A673 (cell line): ENCODE measurements at regions not wholly inside any gene's neighbourhood (a gene's known extent, or its start where the extent isn't known, plus 50 kb on each side); places are given as distances from the start of the nearest gene placed in this dataset.

Experiments used
- BruUV-seq: library from RNA; stranded (reverse); fragments of 400-500 nt; replicated peaks from 2 replicates; lab custom pipeline; 2021; lab: Mats Ljungman, UMichigan
- CTCF ChIA-PET: fragments of 300-600 bp; sonication (Branson Sonifier 250); formaldehyde crosslinking; loops from one replicate; lab custom pipeline; 2022; ENCODE audit warnings: antibody characterized with exemption; lab: Charles Lee
- POLR2A ChIA-PET: fragments of 300-600 bp; sonication (Branson Sonifier 250); formaldehyde crosslinking; loops from one replicate; lab custom pipeline; 2022; ENCODE audit warnings: antibody characterized with exemption; ENCODE audit not compliant: low non-redundant PET; lab: Charles Lee
- DNase-seq: peaks from one replicate; pipeline ENCODE4 v3.0.0-alpha.2; 2015; ENCODE audit warnings: low spot score
- H3K27ac ChIP-seq: fragments of 200-600 bp; sonication (generic); 2 replicates; pipeline ENCODE4 v1.5.1; 2016; ENCODE audit warnings: mixed run types, low read depth, mild to moderate bottlenecking, mixed read lengths, antibody characterized with exemption, low read length; ENCODE audit not compliant: poor library complexity, severe bottlenecking
- H3K27me3 ChIP-seq: fragments of 200-600 bp; sonication (generic); replicated peaks from 2 replicates; pipeline ENCODE4 v1.6.1; 2017; ENCODE audit warnings: mixed run types, low read depth, mild to moderate bottlenecking, mixed read lengths, antibody characterized with exemption, low read length; ENCODE audit not compliant: insufficient read depth, poor library complexity
- H3K36me3 ChIP-seq: fragments of 200-600 bp; sonication (generic); 2 replicates; pipeline ENCODE4 v1.6.1; 2016; ENCODE audit warnings: mixed run types, mild to moderate bottlenecking, mixed read lengths, antibody characterized with exemption, low read length; ENCODE audit not compliant: insufficient read depth, poor library complexity, severe bottlenecking
- H3K4me1 ChIP-seq: fragments of 200-600 bp; sonication (generic); 2 replicates; pipeline ENCODE4 v1.6.1; 2017; ENCODE audit warnings: mixed run types, mild to moderate bottlenecking, mixed read lengths, antibody characterized with exemption, low read length; ENCODE audit not compliant: insufficient read depth, poor library complexity, severe bottlenecking
- H3K4me3 ChIP-seq: fragments of 200-600 bp; sonication (generic); 2 replicates; pipeline ENCODE4 v1.5.1; 2016; ENCODE audit warnings: low read depth, mixed run types, mild to moderate bottlenecking, mixed read lengths, low read length; ENCODE audit not compliant: poor library complexity, severe bottlenecking
- H3K9me3 ChIP-seq: fragments of 200-600 bp; sonication (generic); 2 replicates; pipeline ENCODE4 v1.6.1; 2016; ENCODE audit warnings: mixed run types, low read depth, mild to moderate bottlenecking, mixed read lengths, antibody characterized with exemption, low read length; ENCODE audit not compliant: poor library complexity, severe bottlenecking
- EZH2 ChIP-seq: fragments of 200-600 bp; sonication (generic); IDR thresholded peaks from 2 replicates; pipeline ENCODE4 v1.6.1; 2017; ENCODE audit warnings: borderline replicate concordance, low read depth, mild to moderate bottlenecking, mixed read lengths, antibody characterized with exemption, low read length; ENCODE audit not compliant: poor library complexity, severe bottlenecking
- intact Hi-C: fragments of 100-400 bp; cut with micrococcal nuclease; formaldehyde crosslinking; loops from one replicate; pipeline ENCODE4 v1.10.0; 2022; ENCODE audit not compliant: unreplicated experiment
- TF ChIP-seq, protein P1 (sequence below): fragments of 300-800, 200-600 bp; sonication (generic); conservative IDR thresholded peaks from 2 replicates; pipeline ENCODE4 v1.5.1; 2017; ENCODE audit warnings: low read depth, mild to moderate bottlenecking, antibody characterized with exemption, low read length, moderate library complexity, mixed read lengths

DNA sequence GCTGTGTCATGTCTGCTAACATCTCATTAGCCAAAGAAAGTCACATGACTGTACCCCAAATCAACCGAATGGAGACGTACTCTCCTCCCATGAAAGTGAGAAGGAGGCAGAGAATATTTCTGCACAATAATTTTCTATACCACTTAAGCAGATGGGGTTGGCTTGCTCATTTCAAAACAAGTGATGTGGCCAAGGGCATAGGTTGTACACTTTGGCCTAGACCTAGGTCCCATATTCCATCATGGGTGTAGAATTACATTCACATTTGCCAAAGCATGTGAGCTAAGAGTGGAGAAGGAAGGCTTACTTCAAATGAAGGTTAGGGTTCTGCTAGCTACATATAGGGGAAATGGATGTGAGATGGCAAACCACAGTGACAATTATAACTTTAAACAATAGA is 83.0 kb downstream of the ZNF365 start:
- TF ChIP-seq, protein P1, sequence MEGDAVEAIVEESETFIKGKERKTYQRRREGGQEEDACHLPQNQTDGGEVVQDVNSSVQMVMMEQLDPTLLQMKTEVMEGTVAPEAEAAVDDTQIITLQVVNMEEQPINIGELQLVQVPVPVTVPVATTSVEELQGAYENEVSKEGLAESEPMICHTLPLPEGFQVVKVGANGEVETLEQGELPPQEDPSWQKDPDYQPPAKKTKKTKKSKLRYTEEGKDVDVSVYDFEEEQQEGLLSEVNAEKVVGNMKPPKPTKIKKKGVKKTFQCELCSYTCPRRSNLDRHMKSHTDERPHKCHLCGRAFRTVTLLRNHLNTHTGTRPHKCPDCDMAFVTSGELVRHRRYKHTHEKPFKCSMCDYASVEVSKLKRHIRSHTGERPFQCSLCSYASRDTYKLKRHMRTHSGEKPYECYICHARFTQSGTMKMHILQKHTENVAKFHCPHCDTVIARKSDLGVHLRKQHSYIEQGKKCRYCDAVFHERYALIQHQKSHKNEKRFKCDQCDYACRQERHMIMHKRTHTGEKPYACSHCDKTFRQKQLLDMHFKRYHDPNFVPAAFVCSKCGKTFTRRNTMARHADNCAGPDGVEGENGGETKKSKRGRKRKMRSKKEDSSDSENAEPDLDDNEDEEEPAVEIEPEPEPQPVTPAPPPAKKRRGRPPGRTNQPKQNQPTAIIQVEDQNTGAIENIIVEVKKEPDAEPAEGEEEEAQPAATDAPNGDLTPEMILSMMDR, result no peak
- no peak for TF ChIP-seq EZH2
- Histone ChIP-seq H3K9me3 (no peaks in the 10 kb centered on the region), H3K36me3 (no peaks in the 10 kb centered on the region), H3K4me1 (peaks cover 11% of the 10 kb centered on the region), H3K27ac (no peak overlapping the region), H3K27me3 (no peaks in the 10 kb centered on the region), H3K4me3 (no peak overlapping the region)
- ChIA-PET POLR2A (no interaction called here), CTCF (no interaction called here)
- intact Hi-C loops, result no loop called here
- DNase-seq, result no peak
- BruUV-seq, result no TSS peak

DNA sequence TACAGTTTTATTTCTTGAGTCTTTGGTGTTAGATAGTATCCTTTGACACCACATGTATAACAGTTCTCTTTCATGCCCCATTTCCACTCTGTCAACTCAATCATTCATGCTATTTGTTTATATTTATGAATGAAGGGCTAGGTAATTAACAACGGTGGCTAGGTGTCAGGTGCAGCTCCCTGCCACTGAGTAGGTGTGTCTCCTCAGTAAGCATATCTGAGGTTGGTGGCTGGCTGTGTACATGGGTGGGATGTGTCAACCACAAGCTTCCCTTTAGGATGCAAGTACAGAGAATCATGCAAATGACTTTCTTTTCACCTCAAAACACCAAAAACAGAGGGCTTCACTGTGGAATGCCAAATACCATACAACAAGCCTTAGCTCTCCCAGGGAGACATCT is 83.4 kb downstream of the ZNF365 start:
- Histone ChIP-seq H3K4me3 (no peak overlapping the region), H3K36me3 (no peaks in the 10 kb centered on the region), H3K4me1 (peaks cover 11% of the 10 kb centered on the region), H3K27ac (no peak overlapping the region), H3K27me3 (no peaks in the 10 kb centered on the region), H3K9me3 (no peaks in the 10 kb centered on the region)
- no TSS peak for BruUV-seq
- TF ChIP-seq, protein P1, result no peak
- no peak for TF ChIP-seq EZH2
- ChIA-PET POLR2A (no interaction called here), CTCF (no interaction called here)
- DNase-seq, result no peak
- intact Hi-C loops, result no loop called here

DNA sequence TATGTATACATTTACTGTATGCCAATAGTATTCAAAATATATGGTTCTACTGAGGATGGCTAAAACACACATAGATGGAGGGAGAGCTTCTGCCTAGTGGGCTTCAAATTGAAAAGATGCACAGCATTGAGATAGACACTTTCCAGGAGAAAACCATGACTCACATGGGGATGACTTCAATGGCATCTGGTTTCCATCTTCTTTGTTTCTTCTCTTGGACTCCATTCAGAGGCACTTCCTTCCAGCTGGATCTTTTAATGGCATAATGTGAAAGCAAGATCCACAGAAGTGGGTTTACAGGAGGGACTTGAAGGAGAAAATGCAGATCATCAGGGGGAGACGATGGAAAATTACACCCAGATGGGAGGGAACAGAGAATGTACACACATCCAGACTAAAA is 84.9 kb downstream of the ZNF365 start:
- H3K4me3 ChIP-seq, result no peak overlapping the region
- no peaks in the 10 kb centered on the region for H3K36me3 ChIP-seq
- no peaks in the 10 kb centered on the region for H3K27me3 ChIP-seq
- H3K27ac ChIP-seq, result no peak overlapping the region
- TF ChIP-seq EZH2, result no peak
- TF ChIP-seq, protein P1, result no peak
- intact Hi-C loops, result no loop called here
- DNase-seq, result peak; percentile 83
- POLR2A ChIA-PET, result no interaction called here
- no TSS peak for BruUV-seq
- CTCF ChIA-PET, result no interaction called here
- no peaks in the 10 kb centered on the region for H3K9me3 ChIP-seq
- H3K4me1 ChIP-seq, result peaks cover 11% of the 10 kb centered on the region
